ENCODE measurements at regions not wholly inside any gene's neighbourhood (a gene's known extent, or its start where the extent isn't known, plus 50 kb on each side); places are given as distances from the start of the nearest gene placed in this dataset.

GRCh38 chr12:65612440-65612839 lies 211.8 kb upstream of the HMGA2 start:
- no peak overlapping the region for H3K27ac ChIP-seq
- TF ChIP-seq ZFX (IDR thresholded peaks at IDR 0.05; ENCODE audit: borderline replicate concordance) (no peak), CTCF (IDR thresholded peaks at IDR 0.05) (no peak)

GRCh38 chr12:65613692-65614091 lies 210.6 kb upstream of the HMGA2 start:
- H3K27ac ChIP-seq: no peak overlapping the region
- TF ChIP-seq CTCF (IDR thresholded peaks at IDR 0.05): no peak
- no peak for TF ChIP-seq ZFX (IDR thresholded peaks at IDR 0.05; ENCODE audit: borderline replicate concordance)

- no peak overlapping the region for H3K27ac ChIP-seq
- TF ChIP-seq ZFX (IDR thresholded peaks at IDR 0.05; ENCODE audit: borderline replicate concordance) (no peak), CTCF (IDR thresholded peaks at IDR 0.05) (no peak)
Observed at GRCh38 chr12:65614259-65614889, 209.9 kb upstream of the HMGA2 start.

GRCh38 chr12:65615118-65615517 lies 209.2 kb upstream of the HMGA2 start:
- TF ChIP-seq CTCF (IDR thresholded peaks at IDR 0.05) (no peak), ZFX (IDR thresholded peaks at IDR 0.05; ENCODE audit: borderline replicate concordance) (no peak)
- H3K27ac ChIP-seq: no peak overlapping the region

- H3K27ac ChIP-seq: no peak overlapping the region
- TF ChIP-seq CTCF (IDR thresholded peaks at IDR 0.05): no peak
- no peak for TF ChIP-seq ZFX (IDR thresholded peaks at IDR 0.05; ENCODE audit: borderline replicate concordance)
Observed at GRCh38 chr12:65616022-65616421, 208.3 kb upstream of the HMGA2 start.

- no peak for TF ChIP-seq CTCF (IDR thresholded peaks at IDR 0.05)
- TF ChIP-seq ZFX (IDR thresholded peaks at IDR 0.05; ENCODE audit: borderline replicate concordance): no peak
- no peak overlapping the region for H3K27ac ChIP-seq
Observed at GRCh38 chr12:65618588-65618987, 205.7 kb upstream of the HMGA2 start.

- TF ChIP-seq CTCF (IDR thresholded peaks at IDR 0.05) (no peak), ZFX (IDR thresholded peaks at IDR 0.05; ENCODE audit: borderline replicate concordance) (no peak)
- H3K27ac ChIP-seq: no peak overlapping the region
Observed at GRCh38 chr12:65619018-65619417, 205.3 kb upstream of the HMGA2 start.

All from 22Rv1 (cell line).